ENCODE measurements at regions not wholly inside any gene's neighbourhood (a gene's known extent, or its start where the extent isn't known, plus 50 kb on each side); places are given as distances from the start of the nearest gene placed in this dataset.

DNA sequence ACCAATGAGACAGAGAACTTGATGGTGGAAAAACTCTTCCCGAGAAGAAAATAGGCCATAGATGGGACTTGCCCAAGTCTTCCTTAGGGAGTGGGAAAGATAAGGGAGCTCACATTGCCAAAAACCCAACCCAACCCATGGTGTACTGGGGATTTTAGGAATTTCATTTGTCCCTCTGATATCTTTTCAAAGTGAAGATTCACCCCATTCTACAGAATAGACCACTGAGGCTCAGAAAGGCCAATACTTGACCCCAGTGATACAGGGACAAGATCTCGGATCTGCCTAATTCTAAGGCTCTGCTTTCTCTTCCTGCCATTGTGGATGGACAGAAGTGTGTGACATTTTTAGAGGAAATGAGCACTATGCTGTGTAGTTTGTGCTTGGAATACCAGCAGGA is 159.0 kb downstream of the MYCN start:
- TF ChIP-seq CTCF (conservative IDR thresholded peaks at IDR 0.05; ENCODE audit: low read length) (no peak), EZH2phosphoT487 (IDR thresholded peaks at IDR 0.05; ENCODE audit: borderline replicate concordance) (no peak)
